Endothelial cell of umbilical vein (primary cell): ENCODE measurements at regions not wholly inside any gene's neighbourhood (a gene's known extent, or its start where the extent isn't known, plus 50 kb on each side); places are given as distances from the start of the nearest gene placed in this dataset.

Source experiments
- BruUV-seq: library from RNA; stranded (reverse); fragments of 400-500 nt; replicated peaks from 2 replicates; lab custom pipeline; 2021; lab: Mats Ljungman, UMichigan
- CTCF ChIA-PET: fragments of 300-600, 350-600 bp; sonication (Branson Sonifier 250); formaldehyde crosslinking; loops from one replicate; lab custom pipeline; 2021; ENCODE audit warnings: antibody characterized with exemption, inconsistent platforms; lab: Charles Lee
- POLR2A ChIA-PET: fragments of 300-600, 350-600 bp; sonication (Branson Sonifier 250); formaldehyde crosslinking; loops from one replicate; lab custom pipeline; 2021; ENCODE audit warnings: antibody characterized with exemption, inconsistent platforms; lab: Charles Lee
- DNase-seq: peaks from one replicate; pipeline ENCODE4 v3.0.0-alpha.2; 2011; ENCODE audit warnings: low read depth, low spot score
- FAIRE-seq: peaks from 2 replicates; lab custom pipeline; 2011; peaks lifted over from hg19 to GRCh38; lab: Jason Lieb, UNC
- H2AFZ ChIP-seq: 2 replicates; pipeline ENCODE4 v1.6.0; 2012; ENCODE audit warnings: low read depth, low read length, control low read depth, inconsistent platforms
- H3K27ac ChIP-seq: 2 replicates; pipeline ENCODE4 v1.5.1; 2011; ENCODE audit warnings: low read depth, mild to moderate bottlenecking, control low read depth, low read length, moderate library complexity; ENCODE audit not compliant: insufficient read depth
- H3K27me3 ChIP-seq, 2 experiments: 2 replicates each; pipeline versions ENCODE4 v1.6.0 to v1.6.1; 2011; ENCODE audit warnings: low read length in 2 of 2, mixed read lengths in 1 of 2; ENCODE audit not compliant: control insufficient read depth in 2 of 2, insufficient read depth in 2 of 2
- H3K36me3 ChIP-seq, 2 experiments: 2 replicates in 1 of 2; 3 replicates in 1 of 2; pipeline ENCODE4 v1.5.1; 2011; ENCODE audit warnings: low read length in 2 of 2, mild to moderate bottlenecking in 1 of 2, moderate library complexity in 1 of 2; ENCODE audit not compliant: control insufficient read depth in 2 of 2, insufficient read depth in 2 of 2; ENCODE audit errors: extremely low read depth in 1 of 2
- H3K4me1 ChIP-seq: 3 replicates; pipeline ENCODE4 v1.5.1; 2011; ENCODE audit warnings: mild to moderate bottlenecking, low read length; ENCODE audit not compliant: control insufficient read depth, insufficient read depth; ENCODE audit errors: extremely low read depth
- H3K4me2 ChIP-seq: 2 replicates; pipeline ENCODE4 v1.6.1; 2011; ENCODE audit warnings: low read length, control low read depth, mixed read lengths; ENCODE audit not compliant: insufficient read depth
- H3K4me3 ChIP-seq, 3 experiments: fragments of 200-600 bp in 1 of 3; sonication (generic), shearing (Covaris generic) in 1 of 3; replicated peaks in 1 of 3; 2 replicates each; pipeline ENCODE4 v1.5.1; 2011 to 2016; ENCODE audit warnings: control low read depth in 3 of 3, low read length in 3 of 3, mild to moderate bottlenecking in 2 of 3, inconsistent platforms in 1 of 3, low read depth in 1 of 3, moderate library complexity in 1 of 3; ENCODE audit not compliant: insufficient read depth in 1 of 3
- H3K79me2 ChIP-seq: 2 replicates; pipeline ENCODE4 v1.6.0; 2012; ENCODE audit warnings: low read length, inconsistent platforms; ENCODE audit not compliant: control insufficient read depth, insufficient read depth
- H3K9ac ChIP-seq: replicated peaks from 2 replicates; pipeline ENCODE3; 2011; ENCODE audit warnings: low read length, control low read depth; ENCODE audit not compliant: insufficient read depth; ENCODE audit errors: extremely low read depth
- H3K9me1 ChIP-seq: replicated peaks from 3 replicates; pipeline ENCODE4 v1.6.0; 2011; ENCODE audit warnings: mild to moderate bottlenecking, low read length; ENCODE audit not compliant: control insufficient read depth, insufficient read depth; ENCODE audit errors: extremely low read depth
- H3K9me3 ChIP-seq: replicated peaks from 2 replicates; pipeline ENCODE4 v1.5.1; 2012; ENCODE audit warnings: low read length, inconsistent platforms; ENCODE audit not compliant: control insufficient read depth, insufficient read depth
- H4K20me1 ChIP-seq: replicated peaks from 2 replicates; pipeline ENCODE3; 2011; ENCODE audit warnings: mild to moderate bottlenecking, low read length; ENCODE audit not compliant: control insufficient read depth, insufficient read depth; ENCODE audit errors: extremely low read depth
- EZH2 ChIP-seq: IDR thresholded peaks from 2 replicates; pipeline ENCODE4 v1.6.1; 2012; ENCODE audit warnings: borderline replicate concordance, low read depth, mild to moderate bottlenecking, moderate library complexity, low read length, inconsistent platforms; ENCODE audit not compliant: severe bottlenecking
- FOS ChIP-seq: IDR thresholded peaks from 2 replicates; pipeline ENCODE4 v1.6.1; 2011; ENCODE audit warnings: mild to moderate bottlenecking, low read length, moderate library complexity, borderline replicate concordance; ENCODE audit not compliant: insufficient read depth
- GATA2 ChIP-seq: IDR thresholded peaks from 2 replicates; pipeline ENCODE4 v1.7.0; 2011; ENCODE audit warnings: low read depth, mild to moderate bottlenecking, moderate library complexity, mixed read lengths, low read length; ENCODE audit not compliant: insufficient read length, insufficient read depth
- JUN ChIP-seq: IDR thresholded peaks from 2 replicates; pipeline ENCODE4 v1.6.1; 2011; ENCODE audit warnings: borderline replicate concordance, low read depth; ENCODE audit not compliant: insufficient read length, insufficient read depth
- MYC ChIP-seq: IDR thresholded peaks from one replicate; pipeline ENCODE4 v1.6.1; 2011; ENCODE audit warnings: mild to moderate bottlenecking, low read depth, low read length
- POLR2A ChIP-seq: IDR thresholded peaks from 2 replicates; pipeline ENCODE4 v1.6.1; 2012; ENCODE audit warnings: low read depth, mild to moderate bottlenecking, control low read depth, low read length
- POLR2AphosphoS5 ChIP-seq: IDR thresholded peaks from 2 replicates; pipeline ENCODE4 v1.6.1; 2012; ENCODE audit warnings: low read depth, mild to moderate bottlenecking, control low read depth, low read length, moderate library complexity; ENCODE audit not compliant: insufficient read depth
- dilution Hi-C: fragments of 300-500 bp; cut with MboI; formaldehyde crosslinking; loops from one replicate; pipeline ENCODE4 v1.15.0; 2019; ENCODE audit warnings: low sequenced_read_pairs; ENCODE audit not compliant: extremely low pct_ligation_motif_present
- intact Hi-C: fragments of 100-400 bp; cut with micrococcal nuclease; formaldehyde crosslinking; loops from one replicate; pipeline ENCODE4 v1.10.0; 2022
- TF ChIP-seq, protein P1 (sequence below), 2 donors: IDR thresholded peaks; 1 replicate in 1 of 2; 2 replicates in 1 of 2; pipeline ENCODE4 v1.5.1; 2011; ENCODE audit warnings: low read length in 2 of 2, mild to moderate bottlenecking in 2 of 2, moderate library complexity in 2 of 2, control low read depth in 1 of 2, inconsistent platforms in 1 of 2, low read depth in 1 of 2; ENCODE audit not compliant: insufficient read depth in 1 of 2; ENCODE audit errors: extremely low read depth in 1 of 2
- TF ChIP-seq, protein P2 (sequence below): IDR thresholded peaks from 2 replicates; pipeline ENCODE4 v1.6.1; 2011; ENCODE audit not compliant: insufficient read depth, insufficient read length

DNA sequence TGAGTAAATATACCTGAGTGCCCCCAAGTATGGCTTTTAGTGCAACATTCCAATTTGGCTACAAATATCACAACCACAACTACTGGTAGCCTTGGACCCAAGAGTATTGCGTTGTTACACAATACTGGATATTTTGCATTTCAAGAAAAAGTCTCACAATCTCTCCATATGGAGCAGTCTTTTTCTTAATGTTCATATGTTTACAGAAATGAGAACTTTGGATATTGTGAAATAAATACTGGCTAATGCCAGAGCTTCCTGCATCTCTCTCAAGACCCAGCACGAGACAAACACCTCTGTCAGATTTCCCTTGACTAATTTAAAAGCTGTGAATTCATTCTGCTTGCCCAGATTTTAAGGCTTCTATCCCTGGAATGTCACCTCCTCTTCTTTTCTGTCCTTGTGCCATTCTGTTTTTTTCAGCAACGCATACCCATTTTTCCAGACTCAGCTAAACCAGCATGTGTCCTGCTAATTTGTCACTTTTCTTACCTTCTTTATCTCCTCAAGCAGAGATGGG lies 136.2 kb upstream of the BACE2 start:
- no peaks in the 10 kb centered on the region for H3K9me1 ChIP-seq
- TF ChIP-seq POLR2A = no peak
- no peak for TF ChIP-seq EZH2
- TF ChIP-seq, protein P1, sequence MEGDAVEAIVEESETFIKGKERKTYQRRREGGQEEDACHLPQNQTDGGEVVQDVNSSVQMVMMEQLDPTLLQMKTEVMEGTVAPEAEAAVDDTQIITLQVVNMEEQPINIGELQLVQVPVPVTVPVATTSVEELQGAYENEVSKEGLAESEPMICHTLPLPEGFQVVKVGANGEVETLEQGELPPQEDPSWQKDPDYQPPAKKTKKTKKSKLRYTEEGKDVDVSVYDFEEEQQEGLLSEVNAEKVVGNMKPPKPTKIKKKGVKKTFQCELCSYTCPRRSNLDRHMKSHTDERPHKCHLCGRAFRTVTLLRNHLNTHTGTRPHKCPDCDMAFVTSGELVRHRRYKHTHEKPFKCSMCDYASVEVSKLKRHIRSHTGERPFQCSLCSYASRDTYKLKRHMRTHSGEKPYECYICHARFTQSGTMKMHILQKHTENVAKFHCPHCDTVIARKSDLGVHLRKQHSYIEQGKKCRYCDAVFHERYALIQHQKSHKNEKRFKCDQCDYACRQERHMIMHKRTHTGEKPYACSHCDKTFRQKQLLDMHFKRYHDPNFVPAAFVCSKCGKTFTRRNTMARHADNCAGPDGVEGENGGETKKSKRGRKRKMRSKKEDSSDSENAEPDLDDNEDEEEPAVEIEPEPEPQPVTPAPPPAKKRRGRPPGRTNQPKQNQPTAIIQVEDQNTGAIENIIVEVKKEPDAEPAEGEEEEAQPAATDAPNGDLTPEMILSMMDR (IDR thresholded peaks at IDR 0.05; ENCODE audit: extremely low read depth in 1 of 2, insufficient read depth in 1 of 2, low read depth in 1 of 2, low read length in 2 of 2) = no peak
- no peak for TF ChIP-seq GATA2

DNA sequence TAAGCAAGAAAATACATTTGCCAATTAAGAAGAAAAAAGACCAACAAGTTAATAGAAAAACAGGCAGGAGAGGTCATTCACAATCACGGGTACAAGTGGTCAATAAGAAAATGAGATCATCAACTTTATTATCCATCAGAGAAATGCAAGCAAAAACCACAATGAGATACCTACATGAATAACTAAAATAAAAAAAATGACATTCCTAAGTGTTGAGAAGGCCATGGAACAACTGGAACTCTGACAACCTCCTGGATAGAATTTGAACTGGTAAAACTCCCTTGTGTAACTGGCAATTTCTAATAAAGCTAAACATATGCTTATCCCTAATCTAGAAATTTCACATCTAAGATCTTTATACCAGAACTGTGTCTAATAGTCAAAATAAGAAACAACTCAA lies 135.4 kb upstream of the BACE2 start:
- no TSS peak for BruUV-seq
- no peaks in the 10 kb centered on the region for H4K20me1 ChIP-seq
- H3K9me1 ChIP-seq = no peaks in the 10 kb centered on the region
- H3K9ac ChIP-seq = no peak overlapping the region
- ChIA-PET POLR2A (no interaction called here), CTCF (no interaction called here)
- H3K9me3 ChIP-seq = peaks cover 2% of the 10 kb centered on the region
- no peak overlapping the region for H3K4me2 ChIP-seq
- H3K36me3 ChIP-seq = no peaks in the 10 kb centered on the region
- dilution Hi-C loops (no loop called here), intact Hi-C loops (no loop called here)
- DNase-seq (no peak), FAIRE-seq (no peak)
- no peaks in the 10 kb centered on the region for H3K79me2 ChIP-seq
- H3K4me1 ChIP-seq = no peaks in the 10 kb centered on the region
- no peak for TF ChIP-seq JUN
- no peak for TF ChIP-seq FOS
- no peak for TF ChIP-seq POLR2AphosphoS5
- TF ChIP-seq POLR2A = no peak
- no peak for TF ChIP-seq EZH2
- TF ChIP-seq, protein P1 (IDR thresholded peaks at IDR 0.05; ENCODE audit: extremely low read depth in 1 of 2, insufficient read depth in 1 of 2, low read depth in 1 of 2, low read length in 2 of 2) = no peak
- TF ChIP-seq MYC = no peak
- TF ChIP-seq, protein P2, sequence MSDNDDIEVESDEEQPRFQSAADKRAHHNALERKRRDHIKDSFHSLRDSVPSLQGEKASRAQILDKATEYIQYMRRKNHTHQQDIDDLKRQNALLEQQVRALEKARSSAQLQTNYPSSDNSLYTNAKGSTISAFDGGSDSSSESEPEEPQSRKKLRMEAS = no peak
- no peak for TF ChIP-seq GATA2
- H3K27ac ChIP-seq = no peak overlapping the region
- no peak overlapping the region for H3K4me3 ChIP-seq
- no peak overlapping the region for H2AFZ ChIP-seq
- H3K27me3 ChIP-seq = no peaks in the 10 kb centered on the region

More for the DNA sequence above, 136.2 kb upstream of the BACE2 start:
- H2AFZ ChIP-seq = no peak overlapping the region
- dilution Hi-C loops = no loop called here
- H3K36me3 ChIP-seq = no peaks in the 10 kb centered on the region
- H3K27me3 ChIP-seq = no peaks in the 10 kb centered on the region
- no TSS peak for BruUV-seq
- no peaks in the 10 kb centered on the region for H3K79me2 ChIP-seq
- peaks cover 2% of the 10 kb centered on the region for H3K9me3 ChIP-seq
- H3K4me1 ChIP-seq = no peaks in the 10 kb centered on the region
- H3K27ac ChIP-seq = no peak overlapping the region
- ChIA-PET POLR2A (no interaction called here), CTCF (no interaction called here)
- no peak overlapping the region for H3K4me3 ChIP-seq
- no peak for FAIRE-seq
- H3K9ac ChIP-seq = no peak overlapping the region
- DNase-seq = no peak
- H3K4me2 ChIP-seq = no peak overlapping the region
- intact Hi-C loops = no loop called here
- H4K20me1 ChIP-seq = no peaks in the 10 kb centered on the region
